GM18499 (cell line): ENCODE measurements at regions not wholly inside any gene's neighbourhood (a gene's known extent, or its start where the extent isn't known, plus 50 kb on each side); places are given as distances from the start of the nearest gene placed in this dataset.
"Not testable (repeated sequence)": the region's sequence is repeated elsewhere in the genome, so short reads cannot be mapped to it uniquely, and the experiment has no call there.

Experiments
- ATAC-seq: cut with Tn5 transposase; IDR thresholded peaks from one replicate; pipeline ENCODE4 v1.9.1; 2021; ENCODE audit warnings: moderate number of reproducible peaks; ENCODE audit not compliant: insufficient read depth, unreplicated experiment

DNA sequence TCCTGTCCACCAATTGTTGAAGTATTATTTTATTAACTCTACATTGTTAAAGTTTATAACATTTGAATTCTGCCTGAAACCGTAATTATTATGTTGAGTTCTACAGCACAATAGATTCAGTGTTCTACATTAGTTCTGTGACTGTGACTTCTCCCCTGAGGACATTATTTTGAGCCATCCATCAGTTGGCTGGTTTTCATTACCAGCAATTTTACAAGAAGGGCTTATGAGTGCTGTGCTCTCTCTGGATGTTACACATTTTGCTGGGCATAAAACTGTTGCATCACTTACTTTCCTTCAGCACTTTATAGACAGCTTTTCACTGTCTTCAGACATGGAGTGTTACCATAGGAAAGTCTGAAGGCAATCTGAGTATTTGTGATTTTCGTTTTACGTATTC, 118.2 kb upstream of the KITLG start:
- no peak for ATAC-seq

DNA sequence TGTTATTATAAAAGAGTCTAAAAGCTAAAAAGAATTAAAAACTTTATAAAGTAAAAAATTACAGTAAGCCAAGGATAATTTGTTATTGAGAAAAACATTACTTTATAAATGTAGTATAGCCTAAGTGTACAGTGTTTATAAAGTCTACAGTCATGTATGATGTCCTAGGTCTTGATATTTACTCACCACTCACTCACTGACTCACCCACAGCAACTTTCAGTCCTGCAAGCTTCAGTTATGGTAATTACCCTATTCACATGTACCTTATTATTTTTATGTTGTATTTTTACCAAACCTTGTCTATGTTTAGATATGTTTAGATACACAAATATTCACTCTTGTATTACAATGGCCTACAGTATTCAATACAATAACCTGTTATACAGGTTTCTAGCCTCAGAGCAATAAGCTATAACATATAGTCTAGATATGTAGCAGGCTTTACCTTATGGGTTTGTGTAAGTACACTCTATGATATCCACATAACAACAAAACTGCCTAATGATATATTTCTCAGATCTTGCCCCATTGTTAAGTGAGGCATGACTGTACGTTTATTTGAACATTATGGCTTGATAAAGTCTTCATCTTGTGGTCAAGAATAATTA, 113.7 kb upstream of the KITLG start:
- ATAC-seq, result no peak

GRCh38 chr12:88691811-88692210, 111.5 kb upstream of the KITLG start:
- no peak for ATAC-seq

GRCh38 chr12:88684610-88685009, 104.3 kb upstream of the KITLG start:
- ATAC-seq, result no peak

DNA sequence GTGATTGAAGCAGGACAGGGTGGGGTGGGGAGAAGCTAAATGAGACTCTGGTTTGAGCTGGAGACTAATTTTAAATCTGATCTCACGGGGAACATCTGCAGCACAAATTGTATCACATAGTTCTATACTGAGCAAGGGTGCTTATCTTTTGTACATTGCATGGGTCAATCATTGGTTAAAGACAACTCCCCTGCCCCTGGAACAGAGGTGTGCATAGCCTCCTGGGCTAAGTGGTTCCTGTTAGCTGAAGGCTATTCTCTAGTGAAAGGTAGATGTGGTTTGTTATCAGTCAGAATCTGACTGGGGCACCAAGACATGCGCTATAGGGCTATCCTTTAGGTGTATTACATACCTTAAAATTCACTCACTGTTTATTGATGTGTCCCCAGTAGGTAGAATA, 103.9 kb upstream of the KITLG start:
- ATAC-seq, result no peak

DNA sequence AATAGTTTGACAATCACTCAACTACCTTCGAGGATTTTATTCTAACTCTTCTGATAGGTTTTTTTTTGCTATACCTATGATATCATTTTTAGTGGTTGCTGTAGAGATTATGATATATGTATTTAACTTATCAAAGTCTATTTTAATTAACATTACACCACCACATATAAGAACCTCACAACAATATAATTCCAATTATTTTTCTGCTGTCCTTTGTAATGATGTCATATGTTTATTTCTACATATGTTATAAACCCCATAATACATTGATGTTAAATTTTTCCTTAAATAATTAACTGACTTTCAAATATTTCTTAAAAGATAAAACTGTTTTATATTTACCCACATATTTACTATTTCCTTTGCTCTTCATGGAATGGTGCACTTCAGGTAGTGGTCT, 103.4 kb upstream of the KITLG start:
- no peak for ATAC-seq

DNA sequence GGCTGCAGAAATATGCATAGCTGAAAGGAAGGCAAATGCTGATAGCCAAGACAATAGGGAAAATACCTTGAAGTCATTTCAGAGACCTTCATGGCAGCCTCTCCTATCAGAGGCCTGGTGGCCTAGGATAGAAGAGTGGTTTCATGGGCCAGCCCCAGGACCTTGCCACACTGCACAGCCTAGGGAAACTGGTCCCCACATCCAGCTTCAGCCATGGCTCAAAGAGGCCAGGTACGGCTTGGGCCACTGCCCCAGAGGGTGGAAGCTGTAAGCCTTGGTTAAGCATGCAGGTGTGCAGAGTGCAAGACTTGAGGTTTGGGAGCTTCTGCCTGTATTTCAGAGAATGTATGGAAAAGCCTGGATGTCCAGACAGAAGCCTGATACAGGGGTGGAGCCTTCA, 101.0 kb upstream of the KITLG start:
- no peak for ATAC-seq

- no peak for ATAC-seq
Observed at GRCh38 chr12:88677464-88677863, 97.2 kb upstream of the KITLG start.

DNA sequence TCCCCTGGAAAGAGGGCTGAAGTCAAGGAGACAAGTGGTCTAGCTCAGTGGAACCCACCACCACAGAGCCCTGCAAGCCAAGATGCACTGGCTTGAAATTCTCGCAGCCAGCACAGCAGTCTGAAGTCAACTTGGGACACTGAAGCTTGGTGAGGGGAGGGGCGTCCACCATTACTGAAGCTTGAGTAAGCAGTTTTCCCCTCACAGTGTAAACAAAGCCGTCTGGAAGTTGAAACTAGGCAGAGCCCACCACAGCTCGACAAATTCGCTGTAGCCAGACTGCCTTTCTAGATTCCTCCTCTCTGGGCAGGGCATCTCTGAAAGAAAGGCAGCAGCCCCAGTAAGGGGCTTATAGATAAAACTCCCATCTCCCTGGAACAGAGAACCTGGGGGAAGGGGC, 87.3 kb upstream of the KITLG start:
- not testable (repeated sequence) for ATAC-seq

DNA sequence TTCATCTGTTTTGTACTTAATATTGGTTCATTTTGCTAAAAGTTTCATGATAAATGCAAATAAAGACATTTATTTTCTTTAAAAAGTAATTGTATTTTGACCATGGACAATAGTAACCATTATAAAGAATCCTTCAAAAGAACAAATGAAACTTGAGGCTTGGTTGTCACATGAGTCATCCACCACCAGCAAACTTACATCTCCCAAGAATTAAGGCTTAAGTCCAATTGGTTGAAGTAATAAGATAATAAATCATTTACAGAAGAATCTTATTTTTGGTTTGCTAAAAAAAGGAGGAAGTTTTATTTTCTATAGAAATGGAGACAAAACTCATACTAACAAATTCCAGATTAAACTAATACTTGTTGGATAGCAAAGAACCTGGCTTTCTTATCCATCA, 84.8 kb upstream of the KITLG start:
- no peak for ATAC-seq

GRCh38 chr12:88662961-88663360, 82.7 kb upstream of the KITLG start:
- no peak for ATAC-seq

- ATAC-seq, result no peak
Observed at GRCh38 chr12:88662093-88662492, 81.8 kb upstream of the KITLG start.

GRCh38 chr12:88658009-88658408, 77.7 kb upstream of the KITLG start:
- no peak for ATAC-seq

- ATAC-seq, result no peak
Observed at GRCh38 chr12:88650715-88651114, 70.4 kb upstream of the KITLG start.

- no peak for ATAC-seq
Observed at GRCh38 chr12:88648625-88649024, 68.4 kb upstream of the KITLG start.

DNA sequence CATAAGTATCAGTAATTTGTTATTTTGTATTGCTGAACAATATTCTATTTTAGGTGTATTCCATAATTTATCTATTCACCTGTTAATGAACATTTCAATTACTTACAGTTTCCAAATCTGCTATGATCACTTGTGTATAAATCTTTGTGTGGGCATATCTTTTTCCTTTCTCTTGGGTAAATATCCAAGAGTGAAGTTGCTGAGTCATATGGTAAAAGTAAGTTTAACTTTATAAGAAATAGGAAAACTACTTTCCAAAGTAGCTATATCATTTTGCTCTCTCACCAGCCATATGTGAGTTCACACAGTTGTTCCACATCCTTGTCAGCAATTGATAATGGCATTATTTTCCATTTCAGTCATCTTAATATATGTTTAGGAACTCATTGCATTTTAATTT, 66.6 kb upstream of the KITLG start:
- no peak for ATAC-seq

GRCh38 chr12:88645816-88646215, 65.5 kb upstream of the KITLG start:
- ATAC-seq, result no peak

- ATAC-seq, result no peak
Observed at GRCh38 chr12:88644946-88645702, 64.9 kb upstream of the KITLG start.

DNA sequence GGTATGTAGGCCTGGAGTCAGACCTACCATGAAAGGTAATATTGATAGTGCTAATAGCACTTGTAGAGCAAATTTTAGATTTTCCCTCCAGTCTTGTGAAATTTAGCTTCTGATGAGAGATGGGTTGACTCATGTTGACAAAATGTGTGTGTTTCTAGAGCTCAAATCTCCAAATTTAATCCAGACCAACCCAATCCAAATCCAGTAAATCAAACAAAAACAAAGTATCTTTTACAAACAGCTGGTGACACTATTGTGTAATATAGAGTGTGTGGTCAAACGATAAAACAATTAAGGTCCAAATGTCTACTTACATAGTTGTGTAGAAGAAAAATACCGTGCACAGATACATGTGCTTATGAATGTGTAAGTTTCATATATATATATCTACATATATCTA, 63.4 kb upstream of the KITLG start:
- ATAC-seq, result no peak

DNA sequence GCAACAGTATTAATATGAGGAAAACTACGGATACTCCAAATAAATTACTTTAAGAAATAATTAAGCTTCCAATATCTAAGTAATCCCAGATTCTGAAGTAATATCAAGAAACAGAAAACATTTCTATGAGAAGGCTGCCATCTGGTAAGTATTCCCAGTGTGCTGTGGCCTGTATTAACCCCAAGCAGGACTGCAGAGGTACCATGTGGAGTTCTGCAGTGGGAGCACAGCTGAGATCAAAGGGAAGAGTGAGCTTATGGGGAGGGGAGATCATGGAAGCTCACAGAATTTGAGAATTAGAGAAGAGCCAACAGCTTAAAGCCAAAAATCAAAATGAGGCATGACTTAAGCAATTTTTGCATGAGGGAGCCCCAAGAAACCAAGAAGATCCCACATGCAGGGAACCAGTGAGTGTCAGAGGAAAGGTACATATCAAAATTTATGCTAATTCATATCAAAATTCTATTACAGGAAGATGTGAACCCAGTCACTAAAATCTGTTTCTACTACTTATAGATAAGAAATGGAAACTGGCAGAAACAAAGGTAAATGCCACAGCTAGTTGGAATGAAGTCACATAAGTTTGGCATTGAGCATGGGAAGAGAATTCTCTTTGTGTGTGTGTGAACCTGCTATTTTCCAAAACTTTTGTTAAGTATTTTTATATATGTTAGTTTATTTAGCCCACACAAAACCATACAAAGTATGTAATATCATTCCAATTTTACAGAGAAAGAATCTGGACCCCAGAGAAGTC, 62.6 kb upstream of the KITLG start:
- ATAC-seq, result no peak

GRCh38 chr12:88638966-88639760, 58.9 kb upstream of the KITLG start:
- no peak for ATAC-seq
